ENCODE measurements at regions not wholly inside any gene's neighbourhood (a gene's known extent, or its start where the extent isn't known, plus 50 kb on each side); places are given as distances from the start of the nearest gene placed in this dataset.

- no peak for TF ChIP-seq REST (IDR thresholded peaks at IDR 0.05; ENCODE audit: unreplicated experiment)
Observed at GRCh38 chr4:58515226-58515625, 1405.0 kb upstream of the IGFBP7 start (continued).

- Histone ChIP-seq H3K27ac (ENCODE audit: low read depth) (no peak overlapping the region), H3F3A (replicated peaks; ENCODE audit: low read depth) (no peaks in the 10 kb centered on the region), H3K36me3 (ENCODE audit: insufficient read depth) (no peaks in the 10 kb centered on the region), H3K9me2 (ENCODE audit: insufficient read depth) (no peaks in the 10 kb centered on the region; the same call in 1 of the 2 replicates), H3K4me3 (no peak overlapping the region), H3K79me2 (replicated peaks; ENCODE audit: insufficient read depth) (no peaks in the 10 kb centered on the region), H4K20me1 (replicated peaks; ENCODE audit: insufficient read depth) (no peaks in the 10 kb centered on the region), H3K4me2 (no peak overlapping the region), H3K27me3 (ENCODE audit: insufficient read depth) (no peaks in the 10 kb centered on the region), H2AFZ (no peak overlapping the region), H3K4me1 (ENCODE audit: insufficient read depth) (no peaks in the 10 kb centered on the region; the same call in 1 of the 2 replicates)
- DNase-seq (ENCODE audit: low spot score) (peak; percentile 18), ATAC-seq (no peak)
- H3K4me3 Mint-ChIP-seq, result no peak overlapping the region
- H3K4me1 Mint-ChIP-seq, result peaks cover 3% of the 10 kb centered on the region; the same call in 1 of the 3 replicates
- no peak overlapping the region for H3K27ac Mint-ChIP-seq
- TF ChIP-seq REST (IDR thresholded peaks at IDR 0.05; ENCODE audit: unreplicated experiment) (no peak), JUNB (IDR thresholded peaks at IDR 0.05; ENCODE audit: unreplicated experiment) (no peak), STAT1 (IDR thresholded peaks at IDR 0.05; ENCODE audit: unreplicated experiment) (no peak), CTCF (conservative IDR thresholded peaks at IDR 0.05; ENCODE audit: low read depth in 2 of 2) (peak; percentile 46 to 48; a peak in 3 of 4 replicates), ETS1 (IDR thresholded peaks at IDR 0.05) (no peak)
- peaks cover 3% of the 10 kb centered on the region for H3K27me3 Mint-ChIP-seq (ENCODE audit: insufficient read depth, low read depth, poor library complexity)
- no peaks in the 10 kb centered on the region for H3K36me3 Mint-ChIP-seq (ENCODE audit: low read depth)
- H3K9me3 Mint-ChIP-seq, result no peaks in the 10 kb centered on the region
Observed at GRCh38 chr4:58514299-58514698, 1404.1 kb upstream of the IGFBP7 start.

Data from GM23338 (cell line).